ENCODE measurements at regions not wholly inside any gene's neighbourhood (a gene's known extent, or its start where the extent isn't known, plus 50 kb on each side); places are given as distances from the start of the nearest gene placed in this dataset.

DNA sequence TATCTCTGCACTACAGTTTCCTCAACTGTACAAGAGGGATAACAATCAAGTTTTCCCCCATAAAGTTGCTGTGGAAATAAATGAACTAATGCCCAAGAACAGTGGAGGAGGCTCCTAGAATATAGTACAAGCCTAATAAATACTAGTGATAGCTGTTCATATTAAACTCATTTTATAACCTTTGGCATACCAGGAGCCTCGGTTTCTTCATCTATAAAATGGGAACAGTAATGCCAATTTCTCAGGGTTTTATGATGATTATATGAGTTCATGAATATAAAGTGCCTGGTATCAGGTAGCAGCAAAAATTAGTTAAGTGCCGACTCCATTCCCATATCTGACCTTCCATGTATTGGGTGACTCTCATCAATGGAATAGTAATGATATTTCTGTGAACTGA is 311.1 kb upstream of the MAF start:
- TF ChIP-seq SIN3A (IDR thresholded peaks at IDR 0.05; ENCODE audit: borderline replicate concordance, insufficient read depth, low read depth, low read length) (no peak), POLR2AphosphoS5 (IDR thresholded peaks at IDR 0.05; ENCODE audit: low read depth, low read length) (no peak)
- TF ChIP-seq, protein P1, sequence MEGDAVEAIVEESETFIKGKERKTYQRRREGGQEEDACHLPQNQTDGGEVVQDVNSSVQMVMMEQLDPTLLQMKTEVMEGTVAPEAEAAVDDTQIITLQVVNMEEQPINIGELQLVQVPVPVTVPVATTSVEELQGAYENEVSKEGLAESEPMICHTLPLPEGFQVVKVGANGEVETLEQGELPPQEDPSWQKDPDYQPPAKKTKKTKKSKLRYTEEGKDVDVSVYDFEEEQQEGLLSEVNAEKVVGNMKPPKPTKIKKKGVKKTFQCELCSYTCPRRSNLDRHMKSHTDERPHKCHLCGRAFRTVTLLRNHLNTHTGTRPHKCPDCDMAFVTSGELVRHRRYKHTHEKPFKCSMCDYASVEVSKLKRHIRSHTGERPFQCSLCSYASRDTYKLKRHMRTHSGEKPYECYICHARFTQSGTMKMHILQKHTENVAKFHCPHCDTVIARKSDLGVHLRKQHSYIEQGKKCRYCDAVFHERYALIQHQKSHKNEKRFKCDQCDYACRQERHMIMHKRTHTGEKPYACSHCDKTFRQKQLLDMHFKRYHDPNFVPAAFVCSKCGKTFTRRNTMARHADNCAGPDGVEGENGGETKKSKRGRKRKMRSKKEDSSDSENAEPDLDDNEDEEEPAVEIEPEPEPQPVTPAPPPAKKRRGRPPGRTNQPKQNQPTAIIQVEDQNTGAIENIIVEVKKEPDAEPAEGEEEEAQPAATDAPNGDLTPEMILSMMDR (IDR thresholded peaks at IDR 0.05) = no peak
- TF ChIP-seq, protein P2, sequence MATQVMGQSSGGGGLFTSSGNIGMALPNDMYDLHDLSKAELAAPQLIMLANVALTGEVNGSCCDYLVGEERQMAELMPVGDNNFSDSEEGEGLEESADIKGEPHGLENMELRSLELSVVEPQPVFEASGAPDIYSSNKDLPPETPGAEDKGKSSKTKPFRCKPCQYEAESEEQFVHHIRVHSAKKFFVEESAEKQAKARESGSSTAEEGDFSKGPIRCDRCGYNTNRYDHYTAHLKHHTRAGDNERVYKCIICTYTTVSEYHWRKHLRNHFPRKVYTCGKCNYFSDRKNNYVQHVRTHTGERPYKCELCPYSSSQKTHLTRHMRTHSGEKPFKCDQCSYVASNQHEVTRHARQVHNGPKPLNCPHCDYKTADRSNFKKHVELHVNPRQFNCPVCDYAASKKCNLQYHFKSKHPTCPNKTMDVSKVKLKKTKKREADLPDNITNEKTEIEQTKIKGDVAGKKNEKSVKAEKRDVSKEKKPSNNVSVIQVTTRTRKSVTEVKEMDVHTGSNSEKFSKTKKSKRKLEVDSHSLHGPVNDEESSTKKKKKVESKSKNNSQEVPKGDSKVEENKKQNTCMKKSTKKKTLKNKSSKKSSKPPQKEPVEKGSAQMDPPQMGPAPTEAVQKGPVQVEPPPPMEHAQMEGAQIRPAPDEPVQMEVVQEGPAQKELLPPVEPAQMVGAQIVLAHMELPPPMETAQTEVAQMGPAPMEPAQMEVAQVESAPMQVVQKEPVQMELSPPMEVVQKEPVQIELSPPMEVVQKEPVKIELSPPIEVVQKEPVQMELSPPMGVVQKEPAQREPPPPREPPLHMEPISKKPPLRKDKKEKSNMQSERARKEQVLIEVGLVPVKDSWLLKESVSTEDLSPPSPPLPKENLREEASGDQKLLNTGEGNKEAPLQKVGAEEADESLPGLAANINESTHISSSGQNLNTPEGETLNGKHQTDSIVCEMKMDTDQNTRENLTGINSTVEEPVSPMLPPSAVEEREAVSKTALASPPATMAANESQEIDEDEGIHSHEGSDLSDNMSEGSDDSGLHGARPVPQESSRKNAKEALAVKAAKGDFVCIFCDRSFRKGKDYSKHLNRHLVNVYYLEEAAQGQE (IDR thresholded peaks at IDR 0.05; ENCODE audit: insufficient read depth in 1 of 2, low read depth in 2 of 2, low read length in 1 of 2) = no peak
